SU-DHL-6 (cell line): ENCODE measurements at regions not wholly inside any gene's neighbourhood (a gene's known extent, or its start where the extent isn't known, plus 50 kb on each side); places are given as distances from the start of the nearest gene placed in this dataset.

Source experiments
- EZH2phosphoT487 ChIP-seq: fragments of 200-600 bp; sonication (generic), shearing (Covaris generic); conservative IDR thresholded peaks from 2 replicates; pipeline ENCODE4 v1.6.1; 2018; ENCODE audit warnings: mild to moderate bottlenecking, antibody characterized with exemption, low read length, moderate library complexity, mixed read lengths
- TF ChIP-seq, protein P1 (sequence below): fragments of 200-600 bp; sonication (generic); IDR thresholded peaks from one replicate; pipeline ENCODE4 v1.5.1; 2017; ENCODE audit warnings: antibody characterized with exemption, mild to moderate bottlenecking, low read length, moderate library complexity; ENCODE audit not compliant: insufficient read depth, poor library complexity, severe bottlenecking

DNA sequence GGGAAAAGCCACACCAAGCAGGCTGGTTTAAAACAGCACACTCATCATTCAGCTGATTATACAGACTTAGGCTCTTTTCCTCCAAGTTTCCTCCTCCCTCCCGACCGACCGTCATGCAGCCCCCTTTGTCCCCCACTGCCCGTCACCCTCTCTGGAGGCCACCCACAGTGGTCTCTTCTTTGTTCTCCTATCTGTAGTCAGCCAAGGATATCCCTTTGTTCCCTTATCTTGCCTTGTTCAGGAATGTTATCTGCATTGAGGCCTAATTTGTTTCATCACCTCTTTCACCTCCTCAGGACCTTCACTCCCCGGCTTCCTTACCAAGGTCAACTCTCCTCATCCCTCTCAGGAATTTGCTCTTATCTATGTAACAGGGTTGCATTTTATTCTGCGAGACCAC, 186.4 kb upstream of the CDH13 start:
- TF ChIP-seq, protein P1, sequence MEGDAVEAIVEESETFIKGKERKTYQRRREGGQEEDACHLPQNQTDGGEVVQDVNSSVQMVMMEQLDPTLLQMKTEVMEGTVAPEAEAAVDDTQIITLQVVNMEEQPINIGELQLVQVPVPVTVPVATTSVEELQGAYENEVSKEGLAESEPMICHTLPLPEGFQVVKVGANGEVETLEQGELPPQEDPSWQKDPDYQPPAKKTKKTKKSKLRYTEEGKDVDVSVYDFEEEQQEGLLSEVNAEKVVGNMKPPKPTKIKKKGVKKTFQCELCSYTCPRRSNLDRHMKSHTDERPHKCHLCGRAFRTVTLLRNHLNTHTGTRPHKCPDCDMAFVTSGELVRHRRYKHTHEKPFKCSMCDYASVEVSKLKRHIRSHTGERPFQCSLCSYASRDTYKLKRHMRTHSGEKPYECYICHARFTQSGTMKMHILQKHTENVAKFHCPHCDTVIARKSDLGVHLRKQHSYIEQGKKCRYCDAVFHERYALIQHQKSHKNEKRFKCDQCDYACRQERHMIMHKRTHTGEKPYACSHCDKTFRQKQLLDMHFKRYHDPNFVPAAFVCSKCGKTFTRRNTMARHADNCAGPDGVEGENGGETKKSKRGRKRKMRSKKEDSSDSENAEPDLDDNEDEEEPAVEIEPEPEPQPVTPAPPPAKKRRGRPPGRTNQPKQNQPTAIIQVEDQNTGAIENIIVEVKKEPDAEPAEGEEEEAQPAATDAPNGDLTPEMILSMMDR: no peak
- no peak for TF ChIP-seq EZH2phosphoT487
